OCI-LY7 (cell line): ENCODE measurements at regions not wholly inside any gene's neighbourhood (a gene's known extent, or its start where the extent isn't known, plus 50 kb on each side); places are given as distances from the start of the nearest gene placed in this dataset.

Source experiments
- CTCF ChIP-seq: fragments of 200-600 bp; sonication (generic); conservative IDR thresholded peaks from 2 replicates; pipeline ENCODE4 v1.5.1; 2014; ENCODE audit warnings: mild to moderate bottlenecking, antibody characterized with exemption, low read length, moderate library complexity, mixed read lengths
- EZH2phosphoT487 ChIP-seq: fragments of 200-600 bp; sonication (generic); IDR thresholded peaks from 2 replicates; pipeline ENCODE4 v1.6.1; 2018; ENCODE audit warnings: low read depth, borderline replicate concordance, mild to moderate bottlenecking, mixed run types, antibody characterized with exemption, low read length, moderate library complexity, mixed read lengths

- TF ChIP-seq CTCF (no peak), EZH2phosphoT487 (no peak)
Observed at GRCh38 chrX:151825007-151825406, 87.7 kb upstream of the MAGEA4 start.
